BE2C (cell line): ENCODE measurements at regions not wholly inside any gene's neighbourhood (a gene's known extent, or its start where the extent isn't known, plus 50 kb on each side); places are given as distances from the start of the nearest gene placed in this dataset.

Source experiments
- DNase-seq: peaks from one replicate; pipeline ENCODE4 v3.0.0-alpha.2; 2020
- H3K27me3 ChIP-seq: fragments of 250-450 bp; sonication (Bioruptor Pico); 2 replicates; pipeline ENCODE4 v1.5.1; 2020; ENCODE audit warnings: mild to moderate bottlenecking
- H3K36me3 ChIP-seq: fragments of 250-450 bp; sonication (Bioruptor Pico); 2 replicates; pipeline ENCODE4 v1.5.1; 2020; ENCODE audit warnings: mild to moderate bottlenecking
- H3K4me1 ChIP-seq: fragments of 250-450 bp; sonication (Bioruptor Pico); 2 replicates; pipeline ENCODE4 v1.5.1; 2020
- H3K4me3 ChIP-seq: 2 replicates; pipeline ENCODE4 v1.5.1; 2011; ENCODE audit warnings: low read depth, low read length
- H3K9me3 ChIP-seq: fragments of 250-450 bp; sonication (Bioruptor Pico); 2 replicates; pipeline ENCODE4 v1.5.1; 2020
- TF ChIP-seq, protein P1 (sequence below): IDR thresholded peaks from 2 replicates; pipeline ENCODE4 v1.5.1; 2012; ENCODE audit warnings: mild to moderate bottlenecking, low read depth, low read length

DNA sequence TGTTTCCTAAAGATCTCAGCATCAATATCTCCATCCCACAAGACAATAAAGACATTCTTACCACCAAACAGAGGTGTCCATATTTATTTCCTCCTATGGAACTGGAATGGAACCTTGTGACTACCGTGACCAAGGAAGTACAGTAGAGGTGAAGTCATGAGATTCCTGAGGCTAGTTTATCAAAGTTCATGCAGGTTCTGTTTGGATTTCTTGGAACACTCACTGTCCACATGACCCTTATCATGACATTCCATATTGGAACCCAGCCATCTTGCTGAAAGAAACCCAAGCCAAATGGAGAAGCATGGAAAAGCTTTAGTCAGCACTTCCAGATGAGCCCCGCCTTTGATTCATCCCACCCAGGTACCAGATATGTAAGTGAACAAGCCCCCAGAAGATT is 516.0 kb upstream of the POU3F3 start:
- TF ChIP-seq, protein P1, sequence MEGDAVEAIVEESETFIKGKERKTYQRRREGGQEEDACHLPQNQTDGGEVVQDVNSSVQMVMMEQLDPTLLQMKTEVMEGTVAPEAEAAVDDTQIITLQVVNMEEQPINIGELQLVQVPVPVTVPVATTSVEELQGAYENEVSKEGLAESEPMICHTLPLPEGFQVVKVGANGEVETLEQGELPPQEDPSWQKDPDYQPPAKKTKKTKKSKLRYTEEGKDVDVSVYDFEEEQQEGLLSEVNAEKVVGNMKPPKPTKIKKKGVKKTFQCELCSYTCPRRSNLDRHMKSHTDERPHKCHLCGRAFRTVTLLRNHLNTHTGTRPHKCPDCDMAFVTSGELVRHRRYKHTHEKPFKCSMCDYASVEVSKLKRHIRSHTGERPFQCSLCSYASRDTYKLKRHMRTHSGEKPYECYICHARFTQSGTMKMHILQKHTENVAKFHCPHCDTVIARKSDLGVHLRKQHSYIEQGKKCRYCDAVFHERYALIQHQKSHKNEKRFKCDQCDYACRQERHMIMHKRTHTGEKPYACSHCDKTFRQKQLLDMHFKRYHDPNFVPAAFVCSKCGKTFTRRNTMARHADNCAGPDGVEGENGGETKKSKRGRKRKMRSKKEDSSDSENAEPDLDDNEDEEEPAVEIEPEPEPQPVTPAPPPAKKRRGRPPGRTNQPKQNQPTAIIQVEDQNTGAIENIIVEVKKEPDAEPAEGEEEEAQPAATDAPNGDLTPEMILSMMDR: no peak
- Histone ChIP-seq H3K4me1 (no peaks in the 10 kb centered on the region), H3K27me3 (no peaks in the 10 kb centered on the region), H3K36me3 (no peaks in the 10 kb centered on the region), H3K4me3 (no peak overlapping the region), H3K9me3 (no peaks in the 10 kb centered on the region)
- no peak for DNase-seq

DNA sequence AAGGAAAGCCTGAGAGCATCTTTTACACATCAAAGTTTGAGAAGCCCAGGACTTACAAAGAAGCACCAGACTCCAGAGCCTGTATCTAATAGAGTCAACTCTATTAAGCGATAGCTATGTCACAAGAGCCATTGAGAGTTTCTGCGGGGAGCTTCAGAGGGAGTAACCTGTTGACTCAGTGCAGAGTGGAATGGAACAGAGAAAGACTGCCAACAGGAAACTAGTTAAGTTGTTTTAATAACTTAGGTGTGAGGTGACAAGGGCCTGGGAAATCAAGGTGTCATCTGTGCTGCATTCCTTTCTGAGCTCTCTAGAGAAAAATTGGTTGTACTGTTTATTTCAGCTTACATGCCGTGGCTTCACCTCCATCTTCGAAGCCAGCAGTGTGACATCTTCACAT is 513.8 kb upstream of the POU3F3 start:
- Histone ChIP-seq H3K4me3 (no peak overlapping the region), H3K4me1 (no peaks in the 10 kb centered on the region), H3K27me3 (no peaks in the 10 kb centered on the region), H3K36me3 (no peaks in the 10 kb centered on the region), H3K9me3 (no peaks in the 10 kb centered on the region)
- no peak for DNase-seq
- TF ChIP-seq, protein P1: no peak

DNA sequence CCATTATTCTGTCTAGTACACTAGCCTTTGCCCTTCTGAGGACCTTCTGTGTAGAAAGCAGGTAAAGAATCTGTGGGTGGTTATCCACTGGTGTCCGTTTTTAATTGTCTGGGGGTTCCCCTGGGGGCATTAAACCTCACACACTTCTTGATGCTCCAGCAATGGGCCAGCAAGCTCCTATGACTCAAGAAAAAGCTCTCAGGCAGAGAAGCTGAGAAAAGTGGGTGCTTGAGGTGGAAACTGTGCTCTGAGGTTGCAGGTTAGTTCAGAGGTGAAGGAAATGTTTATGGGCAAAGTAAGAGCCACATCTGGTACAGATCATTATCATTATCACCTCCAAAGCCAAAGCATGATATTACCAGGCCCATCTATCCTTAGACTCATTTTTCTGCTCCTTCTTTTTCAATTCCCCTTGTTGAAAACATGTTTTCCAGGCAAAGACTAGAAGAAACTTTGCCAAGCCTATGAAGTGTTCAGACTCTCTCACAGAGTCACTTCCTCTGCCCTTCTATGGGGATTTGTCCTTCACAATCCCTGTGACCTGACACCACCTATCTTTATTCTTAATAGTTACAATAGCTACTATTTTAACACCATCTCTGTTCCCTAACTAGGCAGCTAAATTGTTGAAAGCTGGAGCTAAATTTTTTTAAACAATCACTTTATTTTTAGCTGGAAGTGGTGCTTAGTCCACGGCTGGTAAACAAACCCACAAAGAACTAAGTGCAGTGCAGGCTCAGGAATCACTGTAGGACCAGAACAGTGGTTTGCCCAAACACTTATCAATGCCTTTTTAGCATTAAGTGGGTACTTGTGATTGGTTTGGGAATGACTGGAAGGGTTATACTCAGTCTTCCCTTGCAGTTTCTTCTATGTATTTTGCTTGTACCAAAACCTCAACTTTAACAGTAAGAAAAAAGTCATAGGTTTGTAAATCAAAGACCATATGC is 512.8 kb upstream of the POU3F3 start:
- Histone ChIP-seq H3K4me3 (no peak overlapping the region), H3K36me3 (no peaks in the 10 kb centered on the region), H3K9me3 (no peaks in the 10 kb centered on the region), H3K27me3 (no peaks in the 10 kb centered on the region), H3K4me1 (no peaks in the 10 kb centered on the region)
- no peak for DNase-seq
- TF ChIP-seq, protein P1: no peak

DNA sequence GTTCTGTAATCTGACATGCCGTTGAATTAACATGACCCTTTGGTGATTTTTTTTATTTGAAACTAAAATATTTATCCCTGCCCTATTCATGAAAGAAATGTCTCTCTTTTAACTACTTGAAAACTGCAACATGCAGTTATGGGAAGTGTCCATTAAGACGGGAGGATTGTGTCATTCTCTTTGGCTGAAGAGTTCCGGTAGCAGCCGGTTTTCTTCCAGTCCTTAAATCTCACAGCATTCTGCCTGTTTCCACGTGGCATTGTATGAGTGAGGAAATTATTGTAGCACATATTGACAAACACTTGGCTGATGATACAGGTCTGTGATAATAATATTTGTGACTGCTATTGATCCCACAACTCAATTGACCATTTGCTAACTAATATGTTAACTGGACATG is 509.6 kb upstream of the POU3F3 start:
- Histone ChIP-seq H3K4me3 (no peak overlapping the region), H3K27me3 (no peaks in the 10 kb centered on the region), H3K36me3 (no peaks in the 10 kb centered on the region), H3K4me1 (no peaks in the 10 kb centered on the region), H3K9me3 (no peaks in the 10 kb centered on the region)
- DNase-seq: no peak
- TF ChIP-seq, protein P1: no peak

DNA sequence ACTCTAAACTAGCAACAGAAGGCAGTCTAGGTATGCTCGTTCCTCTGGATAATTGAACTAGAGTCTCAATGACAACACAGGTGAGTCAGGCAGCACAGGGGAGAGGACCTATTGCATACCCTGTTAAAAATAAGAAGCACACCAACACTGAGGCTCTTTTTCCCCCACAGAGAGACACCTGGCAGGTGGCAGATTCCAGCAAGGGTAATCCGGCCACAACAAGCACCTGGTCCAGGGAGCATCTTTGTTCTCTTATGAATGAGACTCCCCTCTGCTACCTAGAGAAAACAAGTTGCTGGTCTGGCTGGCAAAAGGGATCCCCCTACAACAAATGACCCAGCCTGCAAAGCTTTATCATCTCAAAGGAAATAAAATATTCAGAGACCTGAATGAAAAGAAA is 508.9 kb upstream of the POU3F3 start:
- Histone ChIP-seq H3K4me3 (no peak overlapping the region), H3K27me3 (no peaks in the 10 kb centered on the region), H3K36me3 (no peaks in the 10 kb centered on the region), H3K9me3 (no peaks in the 10 kb centered on the region), H3K4me1 (no peaks in the 10 kb centered on the region)
- TF ChIP-seq, protein P1: no peak
- DNase-seq: no peak

DNA sequence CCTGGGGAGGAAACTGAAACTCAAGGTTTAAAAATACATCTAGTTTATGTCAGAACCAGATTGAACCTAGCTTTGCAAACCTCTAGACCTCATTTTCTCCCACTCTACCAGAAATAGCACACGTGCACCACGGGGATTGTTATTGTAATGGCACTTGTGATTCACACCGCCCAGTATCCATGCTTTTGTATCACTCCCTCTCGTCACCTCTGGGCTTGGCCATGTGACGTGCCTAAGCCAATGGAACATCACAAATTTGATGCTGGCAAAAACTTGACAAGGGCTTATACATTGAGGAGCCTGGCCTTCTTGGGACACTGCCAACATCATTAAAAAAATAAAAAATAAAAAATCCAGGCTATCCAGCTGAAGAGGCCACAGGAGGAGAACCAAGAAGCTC is 495.8 kb upstream of the POU3F3 start:
- TF ChIP-seq, protein P1: no peak
- no peak for DNase-seq
- H3K9me3 ChIP-seq: no peaks in the 10 kb centered on the region

More for the DNA sequence above, 495.8 kb upstream of the POU3F3 start:
- no peak overlapping the region for H3K4me3 ChIP-seq
- no peaks in the 10 kb centered on the region for H3K27me3 ChIP-seq
- H3K36me3 ChIP-seq: no peaks in the 10 kb centered on the region
- H3K4me1 ChIP-seq: no peaks in the 10 kb centered on the region
